ENCODE measurements at regions not wholly inside any gene's neighbourhood (a gene's known extent, or its start where the extent isn't known, plus 50 kb on each side); places are given as distances from the start of the nearest gene placed in this dataset.
A peak's percentile ranks its signal among the peaks of the same experiment; 100 is the strongest.

GRCh38 chr7:91346426-91346825, 82.2 kb downstream of the FZD1 start:
- H3K4me3 ChIP-seq (ENCODE audit: low read depth, low read length, poor library complexity, severe bottlenecking) = no peak overlapping the region
- H3K9me3 ChIP-seq (ENCODE audit: low read depth, low read length, poor library complexity, severe bottlenecking) = no peaks in the 10 kb centered on the region
- H3K4me1 ChIP-seq (ENCODE audit: insufficient read depth, low read length, poor library complexity, severe bottlenecking) = peaks cover 61% of the 10 kb centered on the region
- no TSS peak for BruUV-seq (replicated peaks)
- no peaks in the 10 kb centered on the region for H3K36me3 ChIP-seq (ENCODE audit: insufficient read depth, low read length, poor library complexity, severe bottlenecking)
- no peak overlapping the region for H3K27ac ChIP-seq (ENCODE audit: low read depth, low read length, poor library complexity, severe bottlenecking)
- no peaks in the 10 kb centered on the region for H3K27me3 ChIP-seq (replicated peaks; ENCODE audit: insufficient read depth, low read depth, low read length, poor library complexity)
- ChIA-PET POLR2A (ENCODE audit: low non-redundant PET) (no interaction called here), CTCF (no interaction called here)
- TF ChIP-seq, protein P1, sequence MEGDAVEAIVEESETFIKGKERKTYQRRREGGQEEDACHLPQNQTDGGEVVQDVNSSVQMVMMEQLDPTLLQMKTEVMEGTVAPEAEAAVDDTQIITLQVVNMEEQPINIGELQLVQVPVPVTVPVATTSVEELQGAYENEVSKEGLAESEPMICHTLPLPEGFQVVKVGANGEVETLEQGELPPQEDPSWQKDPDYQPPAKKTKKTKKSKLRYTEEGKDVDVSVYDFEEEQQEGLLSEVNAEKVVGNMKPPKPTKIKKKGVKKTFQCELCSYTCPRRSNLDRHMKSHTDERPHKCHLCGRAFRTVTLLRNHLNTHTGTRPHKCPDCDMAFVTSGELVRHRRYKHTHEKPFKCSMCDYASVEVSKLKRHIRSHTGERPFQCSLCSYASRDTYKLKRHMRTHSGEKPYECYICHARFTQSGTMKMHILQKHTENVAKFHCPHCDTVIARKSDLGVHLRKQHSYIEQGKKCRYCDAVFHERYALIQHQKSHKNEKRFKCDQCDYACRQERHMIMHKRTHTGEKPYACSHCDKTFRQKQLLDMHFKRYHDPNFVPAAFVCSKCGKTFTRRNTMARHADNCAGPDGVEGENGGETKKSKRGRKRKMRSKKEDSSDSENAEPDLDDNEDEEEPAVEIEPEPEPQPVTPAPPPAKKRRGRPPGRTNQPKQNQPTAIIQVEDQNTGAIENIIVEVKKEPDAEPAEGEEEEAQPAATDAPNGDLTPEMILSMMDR (conservative IDR thresholded peaks at IDR 0.05; ENCODE audit: low read depth, low read length) = no peak
- no peak for TF ChIP-seq EZH2 (IDR thresholded peaks at IDR 0.05; ENCODE audit: borderline replicate concordance, low read depth, low read length, poor library complexity, severe bottlenecking)
- intact Hi-C loops (cut with micrococcal nuclease; ENCODE audit: unreplicated experiment) = loop anchor here (5.0 kb wide), 1 partner anchor 436 kb away; no protein-coding TSS in a partner anchor
- DNase-seq (ENCODE audit: low spot score) = no peak

DNA sequence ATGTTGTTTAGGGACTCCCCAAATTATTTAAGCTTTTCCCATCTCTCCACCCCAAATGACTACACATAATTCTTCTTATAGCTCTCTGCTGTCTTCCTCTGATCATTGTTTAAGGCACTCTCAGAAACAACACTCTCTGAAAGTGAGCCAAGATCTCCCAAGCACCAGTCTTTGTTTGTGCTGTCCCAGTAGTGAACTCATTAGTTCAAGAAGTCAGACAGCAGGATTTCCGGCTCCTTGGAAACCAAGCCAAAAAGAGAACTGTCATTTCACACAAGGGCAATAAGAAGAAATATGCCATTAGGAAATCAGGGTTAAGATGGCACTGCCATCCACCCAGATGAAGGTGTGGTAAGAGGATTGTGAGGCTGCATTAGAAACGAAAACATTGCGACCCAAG, 83.1 kb downstream of the FZD1 start:
- BruUV-seq (replicated peaks) = no TSS peak
- intact Hi-C loops (cut with micrococcal nuclease; ENCODE audit: unreplicated experiment) = loop anchor here (5.0 kb wide), 1 partner anchor 435 kb away; no protein-coding TSS in a partner anchor
- POLR2A ChIA-PET (ENCODE audit: low non-redundant PET) = no interaction called here
- DNase-seq (ENCODE audit: low spot score) = peak; percentile 92
- Histone ChIP-seq H3K4me1 (ENCODE audit: insufficient read depth, low read length, poor library complexity, severe bottlenecking) (peaks cover 69% of the 10 kb centered on the region), H3K9me3 (ENCODE audit: low read depth, low read length, poor library complexity, severe bottlenecking) (no peaks in the 10 kb centered on the region), H3K27ac (ENCODE audit: low read depth, low read length, poor library complexity, severe bottlenecking) (no peak overlapping the region), H3K27me3 (replicated peaks; ENCODE audit: insufficient read depth, low read depth, low read length, poor library complexity) (no peaks in the 10 kb centered on the region), H3K4me3 (ENCODE audit: low read depth, low read length, poor library complexity, severe bottlenecking) (no peak overlapping the region), H3K36me3 (ENCODE audit: insufficient read depth, low read length, poor library complexity, severe bottlenecking) (no peaks in the 10 kb centered on the region)
- CTCF ChIA-PET = no interaction called here
- no peak for TF ChIP-seq EZH2 (IDR thresholded peaks at IDR 0.05; ENCODE audit: borderline replicate concordance, low read depth, low read length, poor library complexity, severe bottlenecking)
- TF ChIP-seq, protein P1 (conservative IDR thresholded peaks at IDR 0.05; ENCODE audit: low read depth, low read length) = no peak

GRCh38 chr7:91348711-91349110, 84.5 kb downstream of the FZD1 start:
- TF ChIP-seq, protein P1 (conservative IDR thresholded peaks at IDR 0.05; ENCODE audit: low read depth, low read length) = no peak
- TF ChIP-seq EZH2 (IDR thresholded peaks at IDR 0.05; ENCODE audit: borderline replicate concordance, low read depth, low read length, poor library complexity, severe bottlenecking) = no peak
- CTCF ChIA-PET = no interaction called here
- DNase-seq (ENCODE audit: low spot score) = no peak
- Histone ChIP-seq H3K27me3 (replicated peaks; ENCODE audit: insufficient read depth, low read depth, low read length, poor library complexity) (no peaks in the 10 kb centered on the region), H3K9me3 (ENCODE audit: low read depth, low read length, poor library complexity, severe bottlenecking) (no peaks in the 10 kb centered on the region), H3K4me1 (ENCODE audit: insufficient read depth, low read length, poor library complexity, severe bottlenecking) (peaks cover 64% of the 10 kb centered on the region), H3K4me3 (ENCODE audit: low read depth, low read length, poor library complexity, severe bottlenecking) (no peak overlapping the region), H3K27ac (ENCODE audit: low read depth, low read length, poor library complexity, severe bottlenecking) (no peak overlapping the region), H3K36me3 (ENCODE audit: insufficient read depth, low read length, poor library complexity, severe bottlenecking) (no peaks in the 10 kb centered on the region)
- POLR2A ChIA-PET (ENCODE audit: low non-redundant PET) = no interaction called here
- BruUV-seq (replicated peaks) = no TSS peak
- intact Hi-C loops (cut with micrococcal nuclease; ENCODE audit: unreplicated experiment) = loop anchor here (5.0 kb wide), 1 partner anchor 434 kb away; no protein-coding TSS in a partner anchor

All from A673 (cell line).